ENCODE measurements at regions not wholly inside any gene's neighbourhood (a gene's known extent, or its start where the extent isn't known, plus 50 kb on each side); places are given as distances from the start of the nearest gene placed in this dataset.

GRCh38 chr10:125415964-125416363, 255.6 kb upstream of the CTBP2 start:
- no peak for TF ChIP-seq POLR2A (IDR thresholded peaks at IDR 0.05; ENCODE audit: low read depth, low read length)
- no peak for TF ChIP-seq PBX3 (IDR thresholded peaks at IDR 0.05; ENCODE audit: insufficient replicate concordance, low read depth, low read length)
- TF ChIP-seq EZH2 (IDR thresholded peaks at IDR 0.05; ENCODE audit: borderline replicate concordance, control insufficient read depth, low read depth, low read length) = no peak
- no peak for TF ChIP-seq CTCF (IDR thresholded peaks at IDR 0.05 in 2 of 3, conservative IDR thresholded peaks at IDR 0.05 in 1 of 3; ENCODE audit: control insufficient read depth in 2 of 3, extremely low read depth in 1 of 3, insufficient read depth in 1 of 3, low read depth in 3 of 3, low read length in 3 of 3)
- no peak for TF ChIP-seq SUZ12 (IDR thresholded peaks at IDR 0.05; ENCODE audit: unreplicated experiment)
- TF ChIP-seq PML (IDR thresholded peaks at IDR 0.05; ENCODE audit: low read length) = no peak
- TF ChIP-seq POLR2AphosphoS5 (IDR thresholded peaks at IDR 0.05; ENCODE audit: low read length) = no peak
- no peak for TF ChIP-seq CHD2 (IDR thresholded peaks at IDR 0.05; ENCODE audit: borderline replicate concordance, low read depth, low read length)
